Mesodermal cell (in vitro differentiated cells): ENCODE measurements at regions not wholly inside any gene's neighbourhood (a gene's known extent, or its start where the extent isn't known, plus 50 kb on each side); places are given as distances from the start of the nearest gene placed in this dataset.

Experiments
- H3K27ac ChIP-seq: 2 replicates; pipeline ENCODE4 v1.7.0; 2013; ENCODE audit warnings: mild to moderate bottlenecking, low read depth, low read length, moderate library complexity; ENCODE audit not compliant: severe bottlenecking
- H3K36me3 ChIP-seq: 2 replicates; pipeline ENCODE4 v1.7.1; 2013; ENCODE audit warnings: mild to moderate bottlenecking, low read length, moderate library complexity; ENCODE audit not compliant: control insufficient read depth, insufficient read depth
- H3K4me1 ChIP-seq: one replicate; pipeline ENCODE4 v1.7.1; 2013; ENCODE audit warnings: mild to moderate bottlenecking, low read length; ENCODE audit not compliant: insufficient read depth, control insufficient read depth, poor library complexity, severe bottlenecking
- H3K4me3 ChIP-seq: 2 replicates; pipeline ENCODE4 v1.7.0; 2013; ENCODE audit warnings: low read length, control low read depth, mild to moderate bottlenecking; ENCODE audit not compliant: insufficient read depth, poor library complexity, severe bottlenecking; ENCODE audit errors: extremely low read depth
- H3K9me3 ChIP-seq: 2 replicates; pipeline ENCODE4 v1.7.1; 2013; ENCODE audit warnings: mild to moderate bottlenecking, low read length, moderate library complexity; ENCODE audit not compliant: control insufficient read depth
- WGBS, 2 experiments: methylation state at CpG; one replicate each; pipeline ENCODE4 v1.1.5; 2013; ENCODE audit warnings: missing lambda C conversion rate in 2 of 2; ENCODE audit not compliant: insufficient coverage in 2 of 2; 5-methylcytosine and 5-hydroxymethylcytosine counted together

GRCh38 chr2:196239622-196240587 lies 68.5 kb upstream of the STK17B start:
- 67 to 68% methylated on average over 4 to 5 of the region's 10 CpGs for WGBS, 2 experiments
- no peaks in the 10 kb centered on the region for H3K9me3 ChIP-seq
- peaks cover 36% of the 10 kb centered on the region for H3K4me1 ChIP-seq
- H3K36me3 ChIP-seq: peaks cover 24% of the 10 kb centered on the region
- H3K27ac ChIP-seq: peak overlapping the region; percentile 83
- no peak overlapping the region for H3K4me3 ChIP-seq

GRCh38 chr2:196241175-196241574 lies 69.8 kb upstream of the STK17B start:
- 94 to 100% methylated on average over 1 to 3 of the region's 3 CpGs for WGBS, 2 experiments
- H3K4me1 ChIP-seq: peaks cover 46% of the 10 kb centered on the region
- H3K36me3 ChIP-seq: peaks cover 24% of the 10 kb centered on the region
- no peaks in the 10 kb centered on the region for H3K9me3 ChIP-seq
- H3K4me3 ChIP-seq: no peak overlapping the region
- no peak overlapping the region for H3K27ac ChIP-seq

DNA sequence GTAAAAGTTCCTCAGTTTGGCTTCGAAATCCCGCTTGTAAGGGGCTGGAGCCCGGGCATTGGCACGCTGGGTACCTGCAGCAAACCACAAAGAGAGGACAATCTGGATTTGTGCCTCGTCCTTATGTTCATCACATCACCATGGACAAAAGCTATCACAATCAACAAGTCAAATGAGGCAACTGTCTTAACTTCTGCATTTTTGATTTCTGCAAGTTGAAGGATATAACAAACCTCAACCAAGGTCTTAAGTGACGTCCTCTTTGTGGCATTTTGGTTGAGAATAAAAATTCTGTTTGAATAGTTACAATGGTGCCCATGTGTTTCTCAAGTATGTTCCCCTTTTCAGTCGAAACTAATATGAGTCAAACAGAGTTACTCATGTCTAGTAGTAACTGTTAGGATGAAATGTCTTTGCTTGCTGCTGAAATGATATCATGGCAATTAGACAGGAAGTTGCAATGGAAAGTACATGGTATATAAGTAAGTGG lies 70.8 kb upstream of the STK17B start:
- H3K27ac ChIP-seq: no peak overlapping the region
- H3K4me1 ChIP-seq: peaks cover 46% of the 10 kb centered on the region
- H3K9me3 ChIP-seq: no peaks in the 10 kb centered on the region
- H3K36me3 ChIP-seq: peaks cover 16% of the 10 kb centered on the region
- H3K4me3 ChIP-seq: no peak overlapping the region
- 90 to 100% methylated on average over 5 to 6 of the region's 7 CpGs for WGBS, 2 experiments

DNA sequence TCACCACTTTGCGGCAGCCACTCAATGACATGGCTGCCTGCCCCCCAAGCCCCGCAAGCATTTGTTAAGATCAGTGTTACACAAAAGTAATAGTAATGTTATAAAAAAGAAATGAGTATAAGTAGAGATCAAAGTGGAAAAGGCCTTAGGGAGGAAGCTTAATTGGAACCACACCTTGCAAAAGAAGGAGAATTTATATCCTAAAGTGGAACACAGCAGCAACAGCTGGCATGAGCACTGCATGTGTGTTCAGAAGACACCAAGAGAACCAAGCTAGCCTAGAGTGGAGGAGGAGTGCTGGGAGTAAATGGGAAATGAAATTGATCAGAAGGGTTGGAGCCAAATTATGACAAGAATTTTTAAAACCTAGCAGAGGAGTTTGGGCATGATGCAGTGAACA lies 73.1 kb upstream of the STK17B start:
- H3K4me3 ChIP-seq: no peak overlapping the region
- peak overlapping the region; percentile 29 for H3K27ac ChIP-seq
- WGBS, 2 experiments: no CpG with 5 or more reads among the region's 2 CpGs
- no peaks in the 10 kb centered on the region for H3K9me3 ChIP-seq
- peaks cover 51% of the 10 kb centered on the region for H3K4me1 ChIP-seq
- H3K36me3 ChIP-seq: no peaks in the 10 kb centered on the region

DNA sequence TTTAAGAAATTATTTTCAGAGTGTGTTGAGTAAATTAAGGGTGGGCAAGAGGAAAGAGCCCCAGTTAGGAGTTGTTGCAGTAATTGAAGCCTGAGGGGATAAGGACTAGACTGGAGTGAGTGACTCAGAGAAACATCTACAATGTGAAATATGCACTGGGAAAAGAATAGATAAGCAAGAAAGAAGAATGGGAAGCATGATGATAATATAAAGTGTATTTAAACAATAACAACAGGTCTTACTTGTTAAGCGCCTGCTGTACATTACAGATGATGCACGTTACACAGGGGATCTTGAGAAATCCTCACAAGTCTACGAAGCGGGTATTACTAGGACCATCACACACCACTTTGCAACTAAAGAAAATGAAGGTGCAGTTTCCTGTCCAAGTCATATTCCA lies 73.6 kb upstream of the STK17B start:
- peak overlapping the region; percentile 29 for H3K27ac ChIP-seq
- peaks cover 51% of the 10 kb centered on the region for H3K4me1 ChIP-seq

GRCh38 chr2:196245378-196246140 lies 74.2 kb upstream of the STK17B start:
- peaks cover 51% of the 10 kb centered on the region for H3K4me1 ChIP-seq
- no peak overlapping the region for H3K4me3 ChIP-seq
- 90 to 91% methylated on average over 3 to 4 of the region's 4 CpGs for WGBS, 2 experiments
- no peak overlapping the region for H3K27ac ChIP-seq
- H3K9me3 ChIP-seq: no peaks in the 10 kb centered on the region
- H3K36me3 ChIP-seq: peaks cover 2% of the 10 kb centered on the region

More for the DNA sequence above, 73.6 kb upstream of the STK17B start:
- Histone ChIP-seq H3K9me3 (no peaks in the 10 kb centered on the region), H3K36me3 (no peaks in the 10 kb centered on the region), H3K4me3 (no peak overlapping the region)
- 98% methylated on average over 4 of the region's 4 CpGs; no CpG with 5 or more reads in 1 of the 2 experiments for WGBS, 2 experiments

DNA sequence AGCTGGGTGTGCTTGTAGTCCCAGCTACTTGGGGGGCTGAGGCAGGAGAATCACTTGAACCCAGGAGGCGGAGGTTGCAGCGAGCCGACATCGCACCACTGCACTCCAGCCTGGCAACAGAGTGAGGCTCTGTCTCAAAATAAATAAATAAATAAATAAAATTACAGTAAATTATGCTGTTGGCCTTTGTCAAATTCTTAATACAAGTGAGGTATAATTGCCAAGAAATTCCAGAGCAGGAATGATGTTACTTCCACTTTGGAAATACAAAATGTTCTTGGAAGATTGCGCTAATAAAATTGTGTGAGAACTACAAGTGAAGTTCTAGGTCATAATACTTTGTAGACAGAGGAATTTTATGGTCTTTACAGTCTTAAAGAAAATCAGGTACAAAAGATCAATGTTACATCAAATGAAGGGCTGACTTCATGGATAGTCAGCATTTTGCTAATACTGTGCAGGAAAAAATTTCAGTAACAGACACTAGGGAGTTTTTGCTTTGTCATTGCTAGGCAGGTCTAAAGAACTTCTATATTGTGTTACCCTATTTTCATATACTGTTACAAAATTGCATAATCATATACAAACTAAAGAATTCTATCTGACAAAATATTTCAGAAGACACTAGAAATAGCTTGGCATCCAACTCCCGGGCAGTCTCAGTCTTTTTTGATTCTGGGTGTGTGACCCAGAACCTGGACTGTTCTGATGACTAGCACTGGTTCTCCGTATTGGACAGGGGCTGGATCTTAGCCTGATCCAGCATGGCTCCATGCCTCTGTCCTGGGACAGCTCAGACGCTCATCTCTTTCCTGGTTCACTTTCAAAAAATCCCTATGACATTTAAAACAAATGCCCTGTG lies 76.0 kb upstream of the STK17B start:
- H3K4me3 ChIP-seq: no peak overlapping the region
- H3K9me3 ChIP-seq: no peaks in the 10 kb centered on the region
- WGBS, 2 experiments: 94 to 100% methylated on average over 3 to 4 of the region's 8 CpGs
- H3K27ac ChIP-seq: no peak overlapping the region
- peaks cover 48% of the 10 kb centered on the region for H3K4me1 ChIP-seq
- H3K36me3 ChIP-seq: peaks cover 12% of the 10 kb centered on the region

DNA sequence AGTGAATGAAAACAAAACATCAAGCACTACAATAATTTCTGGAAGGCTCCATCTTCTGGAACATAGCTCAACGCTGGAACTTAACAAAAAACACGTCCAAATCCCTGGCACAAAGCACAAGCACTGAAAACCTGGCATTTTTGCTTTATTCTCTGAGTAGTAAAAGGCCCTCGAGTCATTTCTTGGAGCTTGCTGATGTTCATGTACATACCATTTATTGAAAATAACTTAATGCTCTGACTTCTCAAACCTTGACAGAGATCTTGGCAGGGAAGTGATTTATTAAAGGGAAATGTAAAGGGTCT lies 76.5 kb upstream of the STK17B start:
- Histone ChIP-seq H3K36me3 (peaks cover 18% of the 10 kb centered on the region), H3K4me3 (no peak overlapping the region), H3K27ac (no peak overlapping the region), H3K4me1 (peaks cover 48% of the 10 kb centered on the region), H3K9me3 (no peaks in the 10 kb centered on the region)
- WGBS, 2 experiments: 86 to 97% methylated on average over 2 to 3 of the region's 3 CpGs

GRCh38 chr2:196248467-196249094 lies 77.2 kb upstream of the STK17B start:
- Histone ChIP-seq H3K4me3 (no peak overlapping the region), H3K4me1 (peaks cover 48% of the 10 kb centered on the region), H3K27ac (no peak overlapping the region), H3K36me3 (peaks cover 24% of the 10 kb centered on the region), H3K9me3 (no peaks in the 10 kb centered on the region)
- no CpG with 5 or more reads among the region's 1 CpG for WGBS, 2 experiments

DNA sequence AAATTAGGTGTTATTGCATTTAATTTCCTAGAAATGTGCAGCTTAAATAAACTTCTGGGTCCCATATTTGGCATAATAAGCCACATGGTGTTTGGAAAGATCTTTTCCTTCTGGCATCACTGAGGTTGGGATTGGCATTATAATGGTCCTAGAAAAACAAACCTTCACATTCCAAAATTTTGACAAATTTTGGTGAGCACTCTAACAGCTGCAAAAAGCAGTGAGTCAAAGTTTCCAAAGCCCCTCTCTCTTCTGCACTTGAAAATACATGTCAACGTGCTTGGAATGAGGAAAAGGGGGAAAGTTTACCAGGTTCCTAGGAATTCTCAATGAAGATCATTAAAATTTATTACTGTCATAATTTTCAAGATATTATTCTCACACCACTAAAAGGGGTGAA lies 77.8 kb upstream of the STK17B start:
- H3K36me3 ChIP-seq: peaks cover 30% of the 10 kb centered on the region
- no peak overlapping the region for H3K4me3 ChIP-seq
- no peaks in the 10 kb centered on the region for H3K9me3 ChIP-seq
- H3K4me1 ChIP-seq: peaks cover 47% of the 10 kb centered on the region
- H3K27ac ChIP-seq: peak overlapping the region; percentile 66
- no CpG with 5 or more reads among the region's 1 CpG for WGBS, 2 experiments
